ENCODE measurements at regions not wholly inside any gene's neighbourhood (a gene's known extent, or its start where the extent isn't known, plus 50 kb on each side); places are given as distances from the start of the nearest gene placed in this dataset.

DNA sequence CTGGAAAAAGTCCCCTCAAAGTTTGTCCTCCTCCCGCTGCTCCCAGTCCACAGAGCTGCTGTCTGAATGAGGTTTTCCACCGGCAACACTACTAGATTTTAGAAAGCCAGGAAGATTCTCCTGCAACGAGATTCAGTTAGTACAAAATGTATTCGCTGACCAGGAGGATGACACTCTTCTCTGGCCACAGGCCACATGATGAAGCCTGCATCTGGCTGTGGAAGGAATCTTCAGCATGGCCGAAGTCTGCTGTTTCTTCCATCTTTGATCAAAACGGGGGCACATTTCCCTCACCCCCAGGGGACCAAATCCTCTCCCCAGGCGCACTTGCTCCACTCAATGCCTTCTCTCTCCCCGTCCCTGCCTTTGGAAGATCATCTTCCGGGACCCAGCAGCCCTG is 215.8 kb upstream of the NLRP1 start:
- Histone ChIP-seq H3K4me3 (no peak overlapping the region), H3K9ac (ENCODE audit: insufficient read length) (no peak overlapping the region), H3K9me3 (ENCODE audit: low read depth, low read length) (no peaks in the 10 kb centered on the region), H3K27ac (no peak overlapping the region), H3K36me3 (ENCODE audit: insufficient read depth, low read length) (no peaks in the 10 kb centered on the region)
- no peak for TF ChIP-seq POLR2AphosphoS5 (IDR thresholded peaks at IDR 0.05; ENCODE audit: borderline replicate concordance, low read depth, low read length)
- no peak for TF ChIP-seq EZH2 (IDR thresholded peaks at IDR 0.05)
- TF ChIP-seq FOXP2 (optimal IDR thresholded peaks at IDR 0.05; ENCODE audit: control extremely low read depth, extremely low read length, insufficient read depth), result no peak
- no peak for DNase-seq (ENCODE audit: low read depth, low spot score)

DNA sequence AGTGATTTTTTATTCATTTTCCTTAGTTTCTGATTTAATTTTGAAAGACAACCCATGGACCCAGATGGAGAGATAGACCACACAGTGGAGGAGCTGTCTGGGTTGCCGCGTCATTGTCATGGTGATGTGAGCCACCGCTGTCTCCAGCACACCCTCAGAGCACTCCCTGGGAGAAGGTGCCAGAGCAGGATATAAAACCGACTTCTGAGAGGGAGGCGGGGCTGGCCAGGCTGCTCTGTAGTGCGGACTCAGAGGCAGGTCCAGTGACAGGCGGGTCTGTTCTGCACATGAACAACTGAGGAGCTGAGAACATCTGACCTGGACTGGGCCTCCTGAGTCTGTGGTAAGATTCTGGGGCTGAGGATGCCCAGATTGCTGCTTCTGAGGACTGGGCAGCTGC is 216.3 kb upstream of the NLRP1 start:
- Histone ChIP-seq H3K4me3 (no peak overlapping the region), H3K36me3 (ENCODE audit: insufficient read depth, low read length) (no peaks in the 10 kb centered on the region), H3K9me3 (ENCODE audit: low read depth, low read length) (no peaks in the 10 kb centered on the region), H3K27ac (no peak overlapping the region), H3K9ac (ENCODE audit: insufficient read length) (no peak overlapping the region)
- TF ChIP-seq EZH2 (IDR thresholded peaks at IDR 0.05) (no peak), FOXP2 (optimal IDR thresholded peaks at IDR 0.05; ENCODE audit: control extremely low read depth, extremely low read length, insufficient read depth) (no peak), POLR2AphosphoS5 (IDR thresholded peaks at IDR 0.05; ENCODE audit: borderline replicate concordance, low read depth, low read length) (no peak)
- no peak for DNase-seq (ENCODE audit: low read depth, low spot score)

DNA sequence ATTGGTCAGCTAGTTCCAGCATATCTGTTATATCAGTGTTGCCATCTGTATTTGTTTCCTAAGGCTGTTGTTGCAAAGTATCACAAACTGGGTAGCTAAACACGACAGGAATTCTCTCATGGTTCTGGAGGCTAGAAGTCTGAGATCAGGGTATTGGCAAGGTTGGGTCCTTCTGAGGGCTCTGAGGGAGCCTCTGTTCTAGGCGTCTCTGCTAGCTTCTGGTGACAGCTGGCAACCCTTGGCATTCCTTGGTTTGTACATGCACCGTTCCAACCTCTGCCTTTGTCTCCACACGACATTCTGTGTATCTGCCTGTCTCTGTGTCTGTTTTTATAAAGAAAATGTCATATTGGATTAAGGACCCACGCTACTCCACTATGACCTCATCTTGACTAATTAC is 219.9 kb upstream of the NLRP1 start:
- Histone ChIP-seq H3K27ac (no peak overlapping the region), H3K4me3 (no peak overlapping the region), H3K9me3 (ENCODE audit: low read depth, low read length) (no peaks in the 10 kb centered on the region), H3K36me3 (ENCODE audit: insufficient read depth, low read length) (no peaks in the 10 kb centered on the region), H3K9ac (ENCODE audit: insufficient read length) (no peak overlapping the region)
- TF ChIP-seq FOXP2 (optimal IDR thresholded peaks at IDR 0.05; ENCODE audit: control extremely low read depth, extremely low read length, insufficient read depth) (no peak), EZH2 (IDR thresholded peaks at IDR 0.05) (no peak), POLR2AphosphoS5 (IDR thresholded peaks at IDR 0.05; ENCODE audit: borderline replicate concordance, low read depth, low read length) (no peak)
- DNase-seq (ENCODE audit: low read depth, low spot score), result no peak

DNA sequence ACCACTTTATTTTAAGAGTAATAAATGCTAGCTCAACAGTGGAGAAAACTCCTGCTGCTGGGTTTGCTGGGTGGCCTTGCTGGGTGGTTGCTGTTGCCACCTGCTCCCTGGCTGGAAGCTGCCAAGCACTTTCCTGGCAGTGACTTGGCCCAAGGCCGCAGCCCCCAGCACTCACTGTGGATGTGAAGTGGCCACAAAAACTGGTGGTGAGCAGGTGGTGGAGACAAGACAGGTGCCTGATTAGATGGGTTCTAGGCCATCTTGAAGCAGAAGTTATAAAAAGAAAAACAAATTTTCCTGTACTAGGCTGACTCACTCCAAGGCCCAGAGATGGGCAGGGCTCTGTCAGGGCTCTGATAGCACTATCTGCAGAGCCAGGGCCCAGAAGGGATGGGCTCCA is 224.7 kb upstream of the NLRP1 start:
- Histone ChIP-seq H3K9ac (ENCODE audit: insufficient read length) (no peak overlapping the region), H3K27ac (no peak overlapping the region), H3K9me3 (ENCODE audit: low read depth, low read length) (no peaks in the 10 kb centered on the region), H3K36me3 (ENCODE audit: insufficient read depth, low read length) (no peaks in the 10 kb centered on the region), H3K4me3 (no peak overlapping the region)
- no peak for DNase-seq (ENCODE audit: low read depth, low spot score)
- TF ChIP-seq EZH2 (IDR thresholded peaks at IDR 0.05) (no peak), FOXP2 (optimal IDR thresholded peaks at IDR 0.05; ENCODE audit: control extremely low read depth, extremely low read length, insufficient read depth) (no peak), POLR2AphosphoS5 (IDR thresholded peaks at IDR 0.05; ENCODE audit: borderline replicate concordance, low read depth, low read length) (no peak)

DNA sequence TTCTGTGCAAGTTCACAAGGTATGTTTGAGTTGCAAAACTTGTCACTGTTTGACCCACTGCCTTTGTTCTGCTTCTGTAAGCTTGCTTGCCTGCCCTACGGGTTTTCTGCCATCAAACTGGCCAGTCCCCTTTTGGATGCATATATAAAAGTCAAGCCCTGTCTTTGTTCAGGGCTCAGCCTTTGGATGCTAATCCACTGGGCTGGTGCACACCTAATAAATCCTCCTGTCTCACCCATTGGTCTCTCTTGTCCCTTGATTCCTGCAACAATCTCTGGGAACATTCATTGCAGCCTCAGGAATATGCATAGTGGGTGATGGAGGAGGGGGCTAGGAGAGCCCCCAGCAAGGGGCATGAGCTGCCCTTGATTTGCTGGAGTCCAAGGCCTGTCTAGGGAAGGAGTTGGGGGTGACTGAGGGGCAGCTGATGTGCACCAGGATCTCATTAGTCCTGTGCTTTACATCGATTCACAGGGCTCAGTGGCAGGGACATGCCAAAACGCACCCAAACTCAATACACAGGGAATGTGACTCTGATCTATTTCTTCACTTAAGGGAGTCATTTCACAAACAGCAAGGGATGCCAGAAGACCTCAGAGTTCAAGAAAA is 225.4 kb upstream of the NLRP1 start:
- H3K4me3 ChIP-seq, result no peak overlapping the region
- TF ChIP-seq FOXP2 (optimal IDR thresholded peaks at IDR 0.05; ENCODE audit: control extremely low read depth, extremely low read length, insufficient read depth) (no peak), EZH2 (IDR thresholded peaks at IDR 0.05) (no peak), POLR2AphosphoS5 (IDR thresholded peaks at IDR 0.05; ENCODE audit: borderline replicate concordance, low read depth, low read length) (no peak)
- H3K27ac ChIP-seq, result no peak overlapping the region
- H3K9ac ChIP-seq (ENCODE audit: insufficient read length), result no peak overlapping the region
- no peaks in the 10 kb centered on the region for H3K36me3 ChIP-seq (ENCODE audit: insufficient read depth, low read length)
- no peaks in the 10 kb centered on the region for H3K9me3 ChIP-seq (ENCODE audit: low read depth, low read length)
- no peak for DNase-seq (ENCODE audit: low read depth, low spot score)

DNA sequence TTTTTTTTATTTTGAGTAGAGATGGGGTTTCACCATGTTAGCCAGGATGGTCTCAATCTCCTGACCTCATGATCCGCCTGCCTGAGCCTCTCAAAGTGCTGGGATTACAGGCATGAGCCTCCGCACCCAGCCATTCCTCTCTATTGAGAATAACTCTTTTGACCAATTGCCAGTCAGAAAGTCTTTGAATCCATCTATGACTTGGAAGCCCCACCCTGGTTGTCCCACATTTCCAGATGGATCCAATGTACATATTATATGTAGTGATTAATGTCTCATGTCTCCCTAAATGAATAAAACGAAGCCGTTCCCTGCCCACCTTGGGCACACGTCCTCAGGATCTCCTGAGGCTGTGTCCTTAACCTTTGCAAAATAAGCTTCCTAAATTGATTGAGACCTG is 228.3 kb upstream of the NLRP1 start:
- H3K36me3 ChIP-seq (ENCODE audit: insufficient read depth, low read length), result no peaks in the 10 kb centered on the region
- no peak for TF ChIP-seq EZH2 (IDR thresholded peaks at IDR 0.05)
- no peak for TF ChIP-seq FOXP2 (optimal IDR thresholded peaks at IDR 0.05; ENCODE audit: control extremely low read depth, extremely low read length, insufficient read depth)
- TF ChIP-seq POLR2AphosphoS5 (IDR thresholded peaks at IDR 0.05; ENCODE audit: borderline replicate concordance, low read depth, low read length), result no peak

DNA sequence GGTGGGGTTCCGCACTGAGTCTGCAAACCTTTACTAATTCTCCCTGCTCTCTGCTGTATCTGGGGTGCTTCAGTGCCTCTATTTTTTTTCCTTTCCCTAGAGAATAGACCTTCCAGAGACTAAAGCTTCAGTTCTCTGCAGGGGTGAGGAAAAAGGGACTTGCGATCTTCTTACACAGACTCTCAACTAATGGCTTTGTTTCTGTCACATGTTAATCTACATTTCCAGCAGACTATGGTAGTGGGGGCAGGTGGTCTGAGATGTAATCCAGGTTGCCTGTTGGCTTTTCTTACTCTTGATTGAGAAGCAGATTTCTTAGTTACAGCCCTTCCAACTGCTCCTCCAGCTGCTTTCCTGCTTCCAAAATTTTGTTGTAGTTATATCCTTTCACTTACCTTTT is 229.0 kb upstream of the NLRP1 start:
- Histone ChIP-seq H3K4me3 (no peak overlapping the region), H3K27ac (no peak overlapping the region), H3K36me3 (ENCODE audit: insufficient read depth, low read length) (no peaks in the 10 kb centered on the region), H3K9ac (ENCODE audit: insufficient read length) (no peak overlapping the region), H3K9me3 (ENCODE audit: low read depth, low read length) (no peaks in the 10 kb centered on the region)
- DNase-seq (ENCODE audit: low read depth, low spot score), result no peak
- TF ChIP-seq EZH2 (IDR thresholded peaks at IDR 0.05) (no peak), FOXP2 (optimal IDR thresholded peaks at IDR 0.05; ENCODE audit: control extremely low read depth, extremely low read length, insufficient read depth) (no peak), POLR2AphosphoS5 (IDR thresholded peaks at IDR 0.05; ENCODE audit: borderline replicate concordance, low read depth, low read length) (no peak)

More for the DNA sequence above, 228.3 kb upstream of the NLRP1 start:
- Histone ChIP-seq H3K9me3 (ENCODE audit: low read depth, low read length) (no peaks in the 10 kb centered on the region), H3K27ac (no peak overlapping the region), H3K9ac (ENCODE audit: insufficient read length) (no peak overlapping the region), H3K4me3 (no peak overlapping the region)
- no peak for DNase-seq (ENCODE audit: low read depth, low spot score)

DNA sequence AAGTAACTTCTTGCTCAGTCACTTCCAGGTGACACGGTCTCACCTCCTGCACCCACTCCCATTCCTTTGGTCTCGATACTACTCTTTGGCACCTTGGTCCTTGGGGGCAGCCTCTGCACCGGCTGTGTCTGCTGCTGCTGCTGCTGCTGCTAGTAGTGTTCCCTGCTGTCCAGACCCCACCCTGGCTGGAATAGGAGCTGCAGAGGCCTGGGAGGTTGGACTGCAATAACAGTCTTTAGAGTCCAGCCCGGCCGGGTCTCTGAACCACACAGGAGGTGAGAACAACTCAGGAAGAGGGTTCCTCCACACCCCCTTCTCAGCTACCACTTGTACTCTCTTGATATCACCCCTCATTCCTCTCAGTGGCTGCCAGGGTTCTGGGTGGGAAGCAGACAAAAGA is 231.1 kb upstream of the NLRP1 start:
- Histone ChIP-seq H3K4me3 (no peak overlapping the region), H3K9ac (ENCODE audit: insufficient read length) (no peak overlapping the region), H3K27ac (no peak overlapping the region), H3K9me3 (ENCODE audit: low read depth, low read length) (no peaks in the 10 kb centered on the region), H3K36me3 (ENCODE audit: insufficient read depth, low read length) (no peaks in the 10 kb centered on the region)
- no peak for DNase-seq (ENCODE audit: low read depth, low spot score)
- TF ChIP-seq FOXP2 (optimal IDR thresholded peaks at IDR 0.05; ENCODE audit: control extremely low read depth, extremely low read length, insufficient read depth) (no peak), POLR2AphosphoS5 (IDR thresholded peaks at IDR 0.05; ENCODE audit: borderline replicate concordance, low read depth, low read length) (no peak), EZH2 (IDR thresholded peaks at IDR 0.05) (no peak)

DNA sequence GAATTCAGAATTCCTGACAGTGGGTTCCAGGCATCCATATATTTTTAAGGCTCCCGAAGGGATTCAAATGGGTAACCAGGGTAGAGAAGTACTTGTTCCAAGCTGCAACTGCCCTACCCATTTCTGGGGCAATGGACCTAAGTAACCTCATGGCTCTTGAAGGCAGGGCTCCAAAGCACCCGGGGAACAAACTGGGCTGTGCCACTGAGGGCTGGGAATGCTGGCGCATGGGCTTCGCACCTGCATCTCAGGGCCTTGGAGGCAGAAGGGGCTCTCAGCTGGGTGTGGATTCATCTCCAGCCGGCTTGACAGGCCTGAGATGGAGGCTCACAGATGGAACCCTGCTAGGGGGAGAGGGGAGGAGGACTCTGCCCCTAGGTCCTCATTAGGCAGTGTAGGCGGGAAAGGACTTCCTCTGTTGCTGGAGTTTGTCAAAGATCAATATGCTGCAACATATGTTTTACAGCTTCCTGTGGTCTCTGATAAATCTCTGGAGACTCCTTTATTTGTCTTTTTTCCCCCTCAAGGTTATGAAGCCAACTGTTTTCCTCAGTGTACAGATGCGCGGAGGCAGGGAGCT is 232.3 kb upstream of the NLRP1 start:
- no peaks in the 10 kb centered on the region for H3K36me3 ChIP-seq (ENCODE audit: insufficient read depth, low read length)
- no peak overlapping the region for H3K4me3 ChIP-seq
- no peak for DNase-seq (ENCODE audit: low read depth, low spot score)
- no peak for TF ChIP-seq POLR2AphosphoS5 (IDR thresholded peaks at IDR 0.05; ENCODE audit: borderline replicate concordance, low read depth, low read length)
- TF ChIP-seq EZH2 (IDR thresholded peaks at IDR 0.05), result no peak
- TF ChIP-seq FOXP2 (optimal IDR thresholded peaks at IDR 0.05; ENCODE audit: control extremely low read depth, extremely low read length, insufficient read depth), result no peak
- no peak overlapping the region for H3K9ac ChIP-seq (ENCODE audit: insufficient read length)
- no peak overlapping the region for H3K27ac ChIP-seq
- H3K9me3 ChIP-seq (ENCODE audit: low read depth, low read length), result no peaks in the 10 kb centered on the region

All from SK-N-MC (cell line).